Right forelimb (tissue), 1 donor: ENCODE measurements at regions not wholly inside any gene's neighbourhood (a gene's known extent, or its start where the extent isn't known, plus 50 kb on each side); places are given as distances from the start of the nearest gene placed in this dataset.
"Not testable (repeated sequence)": the region's sequence is repeated elsewhere in the genome, so short reads cannot be mapped to it uniquely, and the experiment has no call there.

Experiments used
- DNase-seq: peaks from one replicate; pipeline ENCODE4 v3.0.0-alpha.2; 2018

DNA sequence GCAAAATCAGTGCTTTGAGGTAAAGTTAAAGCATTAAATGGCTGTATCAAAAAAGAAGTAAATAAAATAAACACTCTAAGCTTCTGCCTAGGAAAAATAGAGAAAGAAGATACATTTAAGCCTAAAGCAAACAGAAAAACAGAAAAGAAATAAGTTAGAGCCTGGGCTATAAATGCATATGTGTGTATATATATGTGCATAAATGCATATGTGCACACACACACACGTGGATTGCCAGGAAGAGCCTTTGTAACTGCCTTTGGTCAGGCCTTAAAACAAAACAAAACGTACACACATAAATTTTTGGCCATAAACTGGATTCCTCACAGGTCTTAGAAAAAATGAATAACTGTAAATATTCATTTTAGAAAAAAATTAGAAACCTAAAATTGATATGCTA, 925.8 kb downstream of the MRPL39 start:
- DNase-seq: no peak

GRCh38 chr21:24671901-24672300, 935.4 kb downstream of the MRPL39 start:
- DNase-seq: no peak

- no peak for DNase-seq
Observed at GRCh38 chr21:24658926-24659325, 948.4 kb downstream of the MRPL39 start.

- DNase-seq: no peak
Observed at GRCh38 chr21:24658026-24658425, 949.3 kb downstream of the MRPL39 start.

DNA sequence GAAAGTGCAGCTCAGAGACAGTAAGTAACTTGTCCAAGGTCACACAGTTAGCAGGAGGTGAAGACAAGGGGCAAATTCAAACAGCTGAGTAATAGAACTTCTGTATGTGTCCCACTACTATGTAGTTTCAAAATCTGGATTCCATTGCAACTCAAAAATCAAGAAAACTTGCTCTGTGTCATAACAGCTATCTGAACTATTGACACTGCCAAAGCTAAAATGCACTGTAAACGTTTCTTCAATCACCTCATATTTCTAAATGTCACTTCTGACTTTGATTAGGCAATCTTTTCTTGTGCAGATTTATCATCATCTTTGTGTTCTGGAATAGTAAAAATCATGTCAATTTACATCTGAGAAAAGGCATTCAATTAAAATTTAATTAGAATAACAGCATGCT, 957.6 kb downstream of the MRPL39 start:
- no peak for DNase-seq

- DNase-seq: no peak
Observed at GRCh38 chr21:24636696-24637095, 970.6 kb downstream of the MRPL39 start.

- no peak for DNase-seq
Observed at GRCh38 chr21:24634749-24635148, 972.5 kb downstream of the MRPL39 start.

DNA sequence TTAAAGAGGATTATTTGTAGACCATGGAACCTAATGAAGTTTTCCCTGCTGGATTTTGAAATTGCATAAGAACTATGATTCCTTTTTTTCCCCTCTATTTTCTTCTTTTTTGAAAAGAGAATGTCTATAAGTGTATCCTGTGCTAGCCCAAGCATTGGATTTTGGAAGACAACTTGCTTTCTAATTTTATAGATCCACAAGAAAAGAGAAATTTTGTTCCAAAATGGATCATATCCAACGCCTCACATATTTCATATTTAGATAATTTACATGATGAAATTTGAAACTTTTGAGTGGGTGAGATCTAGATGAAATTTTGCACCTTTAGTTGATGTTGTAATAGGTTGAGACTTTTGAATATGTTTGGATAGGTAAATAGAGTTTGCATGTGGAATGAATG, 978.7 kb downstream of the MRPL39 start:
- no peak for DNase-seq

DNA sequence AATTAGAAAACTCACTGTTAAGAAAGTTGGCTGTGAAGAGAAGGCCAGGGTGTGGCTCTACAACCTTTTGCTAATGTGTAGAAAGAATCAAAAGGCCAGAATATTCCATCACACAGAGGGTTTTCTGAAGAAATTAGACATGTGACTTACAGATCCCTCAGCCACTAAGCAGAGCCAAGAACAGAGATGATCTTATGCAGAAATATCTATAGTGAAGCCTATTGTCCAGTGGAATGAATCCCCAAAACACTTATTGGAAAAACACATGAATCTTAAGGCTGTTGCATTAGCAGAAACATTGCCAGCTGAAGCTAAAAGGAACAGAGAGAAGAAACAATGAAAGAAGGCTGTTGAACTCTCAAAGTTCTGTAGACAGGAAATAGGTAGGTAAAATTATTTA, 979.2 kb downstream of the MRPL39 start:
- no peak for DNase-seq

DNA sequence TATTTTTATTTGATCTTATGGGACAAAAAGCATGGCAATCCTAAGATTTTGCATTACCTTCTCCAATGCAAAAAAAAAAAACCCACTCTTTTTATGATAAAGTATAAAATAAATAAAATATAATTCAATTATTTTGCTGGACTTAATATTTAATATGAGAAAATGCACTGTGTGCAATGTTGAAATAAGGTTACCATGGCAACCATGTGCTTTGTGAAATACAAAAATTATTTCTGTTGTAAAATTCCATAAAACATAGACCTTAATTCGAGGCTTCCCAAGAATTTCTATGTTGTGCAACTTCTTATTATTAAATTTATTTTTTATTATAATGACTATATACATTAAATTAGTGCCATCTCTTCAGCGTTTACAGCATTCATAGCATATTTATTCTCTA, 989.5 kb downstream of the MRPL39 start:
- DNase-seq: no peak

GRCh38 chr21:24594082-24594481, 1013.2 kb downstream of the MRPL39 start:
- no peak for DNase-seq

- DNase-seq: no peak
Observed at GRCh38 chr21:24590261-24590660, 1017.0 kb downstream of the MRPL39 start.

DNA sequence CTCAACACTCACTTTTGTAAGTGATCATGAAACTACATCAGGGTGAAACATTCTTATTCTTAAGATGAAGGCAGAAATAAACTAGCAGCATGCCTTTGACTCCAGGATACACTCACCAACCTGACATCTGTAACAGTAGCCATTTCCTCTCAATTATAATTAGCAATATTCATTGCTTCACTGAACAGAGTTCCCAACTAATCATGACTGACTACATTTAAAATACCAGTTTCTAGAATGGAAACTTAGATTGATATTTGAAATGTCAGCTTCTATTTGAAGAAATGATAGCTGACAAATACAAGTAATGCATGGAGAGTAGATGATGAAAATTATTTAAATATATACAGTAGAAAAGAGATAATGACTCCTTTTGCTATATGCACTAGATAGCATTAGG, 1023.8 kb downstream of the MRPL39 start:
- no peak for DNase-seq

DNA sequence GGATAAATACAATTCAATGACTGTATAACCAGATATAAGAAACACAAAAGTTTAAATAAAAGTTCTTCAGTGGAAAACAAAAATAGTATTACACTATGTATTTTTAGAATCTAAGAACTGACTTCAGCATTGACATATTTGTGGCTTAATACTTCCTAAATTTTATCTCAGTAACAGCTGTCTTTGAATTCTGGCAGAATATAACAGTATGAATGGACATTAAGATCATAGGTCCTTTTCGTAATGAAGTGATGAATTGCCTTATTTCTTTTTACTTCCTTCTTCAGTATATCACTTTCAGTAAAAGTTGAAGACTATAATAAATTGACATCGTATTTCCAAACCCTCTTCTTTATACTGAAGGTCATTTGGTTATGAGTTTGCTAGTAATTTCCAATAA, 1030.0 kb downstream of the MRPL39 start:
- DNase-seq: no peak

DNA sequence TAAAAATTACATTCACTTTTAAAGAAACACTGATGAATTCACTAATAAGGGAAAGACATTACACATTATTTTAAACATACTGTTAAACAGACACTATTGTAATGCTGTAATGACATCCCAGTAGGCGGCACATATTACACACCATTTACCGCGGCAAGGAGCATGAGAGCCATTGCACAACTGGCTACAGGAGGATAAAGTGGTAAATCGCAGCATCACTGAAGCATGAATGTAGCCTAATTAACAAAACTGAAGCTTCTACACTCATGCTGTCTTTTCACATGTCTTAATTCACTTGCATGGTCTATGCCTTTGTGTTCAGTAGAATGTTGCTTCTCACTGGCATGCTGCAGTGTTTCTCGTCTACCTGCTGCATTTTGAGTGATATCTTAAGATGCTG, 1046.0 kb downstream of the MRPL39 start:
- no peak for DNase-seq

DNA sequence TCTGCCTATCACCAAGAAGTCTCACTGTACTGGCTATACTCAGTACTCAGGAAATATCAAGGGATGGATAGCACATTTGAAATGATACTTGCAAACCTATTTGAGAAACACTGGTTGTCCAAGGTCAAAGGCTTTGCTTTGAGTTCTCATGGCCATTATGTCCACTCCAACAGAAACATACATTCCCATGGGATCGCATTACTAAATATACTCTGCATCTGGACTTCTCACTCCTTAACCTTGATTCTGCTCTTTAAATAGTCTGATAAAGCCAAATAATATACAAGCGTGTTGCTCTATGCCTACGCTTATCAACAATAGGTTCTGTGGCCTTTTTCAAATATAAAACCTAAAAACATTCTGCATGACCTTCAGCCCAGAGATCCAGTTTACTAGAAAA, 1054.8 kb downstream of the MRPL39 start:
- no peak for DNase-seq

GRCh38 chr21:24545807-24546361, 1061.4 kb downstream of the MRPL39 start:
- DNase-seq: no peak

- DNase-seq: no peak
Observed at GRCh38 chr21:24514081-24514733, 1093.1 kb downstream of the MRPL39 start.

GRCh38 chr21:24509131-24509530, 1098.2 kb downstream of the MRPL39 start:
- no peak for DNase-seq

DNA sequence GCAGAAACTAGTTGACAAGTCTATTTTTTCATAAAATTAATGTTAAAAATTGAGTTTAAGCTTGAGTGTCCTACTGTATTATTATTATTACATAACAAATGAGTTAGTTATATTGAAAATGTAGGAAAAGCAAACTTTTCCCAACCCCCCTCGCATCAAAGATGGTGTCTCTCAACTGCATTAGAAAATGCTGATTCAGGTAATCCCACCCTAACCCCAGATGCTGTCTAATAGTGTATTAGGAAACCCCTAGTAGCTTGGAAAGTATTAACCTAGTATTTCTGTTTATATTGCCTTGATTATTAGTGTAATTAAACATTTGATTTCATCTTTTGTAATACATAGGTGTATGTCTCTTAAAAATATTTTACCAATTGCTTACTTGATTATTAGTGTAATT, 1120.3 kb downstream of the MRPL39 start:
- DNase-seq: no peak

GRCh38 chr21:24483361-24483760, 1123.9 kb downstream of the MRPL39 start:
- not testable (repeated sequence) for DNase-seq

GRCh38 chr21:24470852-24471251, 1136.4 kb downstream of the MRPL39 start:
- no peak for DNase-seq

DNA sequence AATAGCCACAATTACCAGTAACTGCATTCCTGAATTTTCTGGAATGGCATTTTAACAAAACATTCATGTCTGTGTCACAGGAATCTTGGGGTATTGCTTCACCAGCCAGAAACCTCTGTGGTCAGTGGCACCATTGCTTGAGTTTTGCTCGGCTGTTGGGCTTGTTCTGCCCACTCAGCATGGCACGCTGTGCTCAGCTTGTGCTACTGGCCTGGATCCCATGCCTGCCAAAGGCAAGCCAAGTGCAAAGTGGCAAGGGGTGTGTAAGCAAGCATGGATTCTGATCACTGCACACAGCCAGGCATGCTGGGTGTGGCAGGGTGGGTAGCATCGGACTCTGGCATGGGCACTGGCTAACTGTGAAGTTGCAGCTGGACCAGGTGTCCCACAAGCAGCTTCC, 1150.9 kb downstream of the MRPL39 start:
- DNase-seq: no peak

DNA sequence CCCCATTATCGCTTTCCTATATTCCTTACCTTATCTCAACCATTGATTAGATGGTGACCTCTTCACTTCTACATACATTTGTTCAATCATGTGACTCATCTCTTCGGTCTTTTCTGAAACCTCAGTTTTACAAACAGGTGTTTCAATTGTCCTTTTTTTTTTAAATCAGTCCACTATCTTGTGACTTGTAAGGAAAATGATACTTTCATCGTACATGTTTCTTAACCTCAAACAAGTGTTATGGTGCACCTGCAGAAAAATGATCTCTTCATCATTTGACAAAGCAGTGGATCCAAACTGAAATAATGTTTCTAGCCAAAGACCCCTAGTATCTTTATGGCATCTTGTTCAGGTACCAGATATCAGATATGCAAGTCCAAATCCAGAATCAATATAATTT, 1157.2 kb downstream of the MRPL39 start:
- DNase-seq: no peak

GRCh38 chr21:24445517-24445916, 1161.8 kb downstream of the MRPL39 start:
- no peak for DNase-seq
